Thoracic aorta (tissue), 2 donors: ENCODE measurements at regions not wholly inside any gene's neighbourhood (a gene's known extent, or its start where the extent isn't known, plus 50 kb on each side); places are given as distances from the start of the nearest gene placed in this dataset.
"Not testable (repeated sequence)": the region's sequence is repeated elsewhere in the genome, so short reads cannot be mapped to it uniquely, and the experiment has no call there.

Source experiments
- ATAC-seq: fragments of 150-250 bp; one replicate; pipeline ENCODE4 v1.8.0; 2017; ENCODE audit warnings: low read depth; ENCODE audit not compliant: insufficient number of reproducible peaks, low FRiP score
- DNase-seq: peaks from one replicate; pipeline ENCODE4 v3.0.0-alpha.2; 2020; ENCODE audit warnings: low spot score
- H3K27ac ChIP-seq, 2 donors: fragments of 200-600 bp; sonication (generic); 1 replicate in 1 of 2; 2 replicates in 1 of 2; pipeline ENCODE4 v1.5.1; 2016; ENCODE audit warnings: mild to moderate bottlenecking in 2 of 2, moderate library complexity in 2 of 2
- H3K27me3 ChIP-seq: fragments of 200-600 bp; sonication (generic); replicated peaks from 2 replicates; pipeline ENCODE4 v1.6.0; 2016; ENCODE audit warnings: mild to moderate bottlenecking; ENCODE audit not compliant: insufficient read depth
- H3K36me3 ChIP-seq: fragments of 200-600 bp; sonication (generic); one replicate; pipeline ENCODE4 v1.5.1; 2016
- H3K4me1 ChIP-seq, 2 donors: fragments of 200-600 bp; sonication (generic); 1 replicate in 1 of 2; 2 replicates in 1 of 2; pipeline versions ENCODE4 v1.5.1 to v1.6.0; 2016; ENCODE audit warnings: low read depth in 2 of 2, mild to moderate bottlenecking in 1 of 2; ENCODE audit not compliant: control insufficient read depth in 1 of 2
- H3K4me3 ChIP-seq: fragments of 200-600 bp; sonication (generic); 2 replicates; pipeline ENCODE4 v1.5.1; 2016; ENCODE audit warnings: mild to moderate bottlenecking
- H3K9me3 ChIP-seq: fragments of 200-600 bp; sonication (generic); 2 replicates; pipeline ENCODE4 v1.5.1; 2016
- CTCF ChIP-seq: fragments of 200-600 bp; sonication (generic); IDR thresholded peaks from one replicate; pipeline ENCODE4 v1.5.1; 2019; ENCODE audit warnings: antibody characterized with exemption

- H3K36me3 ChIP-seq: no peaks in the 10 kb centered on the region
- no peaks in the 10 kb centered on the region for H3K27me3 ChIP-seq
Measured at GRCh38 chr12:3420693-3421092, 70.3 kb upstream of the PRMT8 start.

GRCh38 chr12:3421191-3421978 lies 69.6 kb upstream of the PRMT8 start:
- Histone ChIP-seq H3K27ac (no peak overlapping the region), H3K9me3 (no peaks in the 10 kb centered on the region), H3K36me3 (no peaks in the 10 kb centered on the region), H3K4me3 (no peak overlapping the region), H3K4me1 (no peaks in the 10 kb centered on the region), H3K27me3 (no peaks in the 10 kb centered on the region)
- ATAC-seq: no peak
- no peak for DNase-seq
- no peak for TF ChIP-seq CTCF

More at GRCh38 chr12:3420693-3421092, 70.3 kb upstream of the PRMT8 start:
- Histone ChIP-seq H3K27ac (no peak overlapping the region), H3K4me1 (no peaks in the 10 kb centered on the region), H3K9me3 (no peaks in the 10 kb centered on the region), H3K4me3 (no peak overlapping the region)
- no peak for DNase-seq
- TF ChIP-seq CTCF: no peak
- ATAC-seq: no peak

GRCh38 chr12:3424796-3425195 lies 66.2 kb upstream of the PRMT8 start:
- not testable (repeated sequence) for H3K9me3 ChIP-seq, H3K27ac ChIP-seq, ATAC-seq, DNase-seq, H3K27me3 ChIP-seq, H3K4me3 ChIP-seq, H3K36me3 ChIP-seq, H3K4me1 ChIP-seq

GRCh38 chr12:3427956-3428355 lies 63.0 kb upstream of the PRMT8 start:
- no peak for DNase-seq

GRCh38 chr12:3428631-3429030 lies 62.4 kb upstream of the PRMT8 start:
- H3K4me1 ChIP-seq: no peaks in the 10 kb centered on the region
- DNase-seq: no peak
- no peak overlapping the region for H3K27ac ChIP-seq
- ATAC-seq: no peak
- H3K4me3 ChIP-seq: no peak overlapping the region
- H3K27me3 ChIP-seq: no peaks in the 10 kb centered on the region
- H3K36me3 ChIP-seq: no peaks in the 10 kb centered on the region
- TF ChIP-seq CTCF: no peak
- H3K9me3 ChIP-seq: no peaks in the 10 kb centered on the region

More at GRCh38 chr12:3427956-3428355, 63.0 kb upstream of the PRMT8 start:
- Histone ChIP-seq H3K36me3 (no peaks in the 10 kb centered on the region), H3K4me3 (no peak overlapping the region), H3K27me3 (no peaks in the 10 kb centered on the region), H3K27ac (no peak overlapping the region), H3K9me3 (no peaks in the 10 kb centered on the region), H3K4me1 (no peaks in the 10 kb centered on the region)
- no peak for TF ChIP-seq CTCF
- ATAC-seq: no peak

GRCh38 chr12:3429523-3429922 lies 61.5 kb upstream of the PRMT8 start:
- not testable (repeated sequence) for DNase-seq, H3K4me1 ChIP-seq, ATAC-seq, H3K9me3 ChIP-seq, H3K4me3 ChIP-seq, H3K36me3 ChIP-seq, H3K27me3 ChIP-seq, H3K27ac ChIP-seq
